Panc1 (cell line): ENCODE measurements at regions not wholly inside any gene's neighbourhood (a gene's known extent, or its start where the extent isn't known, plus 50 kb on each side); places are given as distances from the start of the nearest gene placed in this dataset.

ENCODE experiments used
- ATAC-seq: fragments of 200-7000 bp; cut with Tn5 transposase; 2 replicates; pipeline ENCODE4 v1.9.1; 2020; ENCODE audit warnings: mild to moderate bottlenecking, moderate library complexity
- BruUV-seq: library from RNA; stranded (reverse); fragments of 400-500 nt; replicated peaks from 2 replicates; lab custom pipeline; 2021; lab: Mats Ljungman, UMichigan
- CTCF ChIA-PET: fragments of 300-600 bp; sonication (Branson Sonifier 250); formaldehyde crosslinking; loops from one replicate; lab custom pipeline; 2022; ENCODE audit warnings: antibody characterized with exemption; lab: Charles Lee
- POLR2A ChIA-PET: fragments of 300-600 bp; sonication (Branson Sonifier 250); formaldehyde crosslinking; loops from one replicate; lab custom pipeline; 2022; ENCODE audit warnings: antibody characterized with exemption; lab: Charles Lee
- DNase-seq: peaks from one replicate; pipeline ENCODE4 v3.0.0-alpha.2; 2010; ENCODE audit warnings: low read depth, low spot score
- H3K27ac ChIP-seq: 2 replicates; pipeline ENCODE4 v1.5.1; 2011; ENCODE audit warnings: mild to moderate bottlenecking, low read length, inconsistent platforms
- H3K27me3 ChIP-seq: fragments of 200-500 bp; sonication (Bioruptor generic); 2 replicates; pipeline ENCODE4 v1.6.0; 2014; ENCODE audit warnings: low read length, inconsistent platforms; ENCODE audit not compliant: control insufficient read depth, insufficient read depth
- H3K36me3 ChIP-seq: fragments of 200-500 bp; sonication (Bioruptor generic); 2 replicates; pipeline ENCODE4 v1.5.1; 2014; ENCODE audit warnings: inconsistent platforms, mild to moderate bottlenecking, low read length, moderate library complexity; ENCODE audit not compliant: control insufficient read depth, insufficient read depth
- H3K4me1 ChIP-seq: 2 replicates; pipeline ENCODE4 v1.5.1; 2011; ENCODE audit warnings: inconsistent platforms, mild to moderate bottlenecking, low read length, moderate library complexity; ENCODE audit not compliant: control insufficient read depth, insufficient read depth
- H3K4me3 ChIP-seq, 2 experiments: 2 replicates each; pipeline ENCODE4 v1.5.1; 2011 to 2012; ENCODE audit warnings: low read depth in 2 of 2, low read length in 2 of 2, mild to moderate bottlenecking in 2 of 2, inconsistent platforms in 1 of 2, moderate library complexity in 1 of 2
- H3K9me3 ChIP-seq: fragments of 200-500 bp; sonication (Bioruptor generic); 2 replicates; pipeline ENCODE4 v1.5.1; 2014; ENCODE audit warnings: low read depth, mild to moderate bottlenecking, inconsistent platforms, low read length, moderate library complexity; ENCODE audit not compliant: control insufficient read depth, insufficient read depth
- CTCF ChIP-seq: fragments of 450-650 bp; IDR thresholded peaks from 2 replicates; pipeline ENCODE4 v1.5.1; 2017; ENCODE audit warnings: mild to moderate bottlenecking
- POLR2AphosphoS5 ChIP-seq: IDR thresholded peaks from 2 replicates; pipeline ENCODE4 v1.6.1; 2012; ENCODE audit warnings: mild to moderate bottlenecking, low read depth, low read length, moderate library complexity
- REST ChIP-seq, 2 experiments: IDR thresholded peaks; 2 replicates each; pipeline ENCODE4 v1.6.1; 2011 to 2012; ENCODE audit warnings: low read depth in 2 of 2, control low read depth in 1 of 2, low read length in 1 of 2, mild to moderate bottlenecking in 1 of 2, moderate library complexity in 1 of 2; ENCODE audit not compliant: insufficient read depth in 1 of 2
- SIN3A ChIP-seq: IDR thresholded peaks from 2 replicates; pipeline ENCODE4 v1.6.1; 2012; ENCODE audit warnings: low read depth, mild to moderate bottlenecking, low read length, moderate library complexity, borderline replicate concordance; ENCODE audit not compliant: insufficient read depth
- TCF7L2 ChIP-seq: IDR thresholded peaks from 2 replicates; pipeline ENCODE4 v1.6.1; 2011; ENCODE audit warnings: mild to moderate bottlenecking, low read depth, low read length, inconsistent platforms
- in situ Hi-C: cut with HindIII; loops from 2 replicates; pipeline ENCODE4 v1.10.0; 2016; ENCODE audit warnings: low sequenced_read_pairs, low pct_unique_long_range_greater_than_20kb
- intact Hi-C: fragments of 100-400 bp; cut with micrococcal nuclease; formaldehyde crosslinking; loops from one replicate; pipeline ENCODE4 v1.10.0; 2022; ENCODE audit not compliant: unreplicated experiment

- H3K27me3 ChIP-seq = no peaks in the 10 kb centered on the region
- TF ChIP-seq SIN3A = no peak
- no peak for TF ChIP-seq TCF7L2
- TF ChIP-seq REST (IDR thresholded peaks at IDR 0.05; ENCODE audit: insufficient read depth in 1 of 2, low read depth in 2 of 2, low read length in 1 of 2) = no peak
- no peak for TF ChIP-seq CTCF
- no peak for TF ChIP-seq POLR2AphosphoS5
- intact Hi-C loops = loop anchor here (5.0 kb wide), 1 partner anchor 295 kb away; no protein-coding TSS in a partner anchor
- H3K4me3 ChIP-seq = no peak overlapping the region
- H3K27ac ChIP-seq = no peak overlapping the region
- POLR2A ChIA-PET = no interaction called here
- DNase-seq (no peak), ATAC-seq (no peak)
- no peaks in the 10 kb centered on the region for H3K36me3 ChIP-seq
- no peaks in the 10 kb centered on the region for H3K9me3 ChIP-seq
- in situ Hi-C loops = no loop called here
- no peaks in the 10 kb centered on the region for H3K4me1 ChIP-seq
- BruUV-seq = no TSS peak
- CTCF ChIA-PET = interaction anchor here (2.5 kb wide), 1 partner anchor 205 kb away, joined by 8 read pairs; no protein-coding TSS in a partner anchor
Measured at GRCh38 chr5:112552216-112552615, 133.1 kb upstream of the EPB41L4A start.

GRCh38 chr5:112552791-112553190 is 133.7 kb upstream of the EPB41L4A start:
- TF ChIP-seq POLR2AphosphoS5 = no peak
- no peak for TF ChIP-seq SIN3A
- TF ChIP-seq TCF7L2 = no peak
- no peak for TF ChIP-seq REST (IDR thresholded peaks at IDR 0.05; ENCODE audit: insufficient read depth in 1 of 2, low read depth in 2 of 2, low read length in 1 of 2)
- TF ChIP-seq CTCF = no peak
- H3K9me3 ChIP-seq = no peaks in the 10 kb centered on the region
- no peaks in the 10 kb centered on the region for H3K36me3 ChIP-seq
- no TSS peak for BruUV-seq
- no peaks in the 10 kb centered on the region for H3K4me1 ChIP-seq
- H3K27me3 ChIP-seq = no peaks in the 10 kb centered on the region
- no peak overlapping the region for H3K27ac ChIP-seq
- DNase-seq = no peak
- intact Hi-C loops = loop anchor here (5.0 kb wide), 1 partner anchor 295 kb away; no protein-coding TSS in a partner anchor
- in situ Hi-C loops = no loop called here
- no peak overlapping the region for H3K4me3 ChIP-seq
- POLR2A ChIA-PET = interaction anchor here (0.6 kb wide), 1 partner anchor 12 kb away, joined by 3 read pairs; no protein-coding TSS in a partner anchor
- no peak for ATAC-seq
- CTCF ChIA-PET = interaction anchor here (2.5 kb wide), 1 partner anchor 205 kb away, joined by 8 read pairs; no protein-coding TSS in a partner anchor
